ENCODE measurements at regions not wholly inside any gene's neighbourhood (a gene's known extent, or its start where the extent isn't known, plus 50 kb on each side); places are given as distances from the start of the nearest gene placed in this dataset.

- no peak overlapping the region for H3K4me3 ChIP-seq (ENCODE audit: insufficient read length, low read depth)
- no peaks in the 10 kb centered on the region for H3K27me3 ChIP-seq (ENCODE audit: insufficient read depth, insufficient read length)
- H3K36me3 ChIP-seq (ENCODE audit: insufficient read depth, insufficient read length, low read length) = no peaks in the 10 kb centered on the region
- peaks cover 2% of the 10 kb centered on the region for H3K4me1 ChIP-seq (ENCODE audit: insufficient read depth, insufficient read length)
- DNase-seq (ENCODE audit: low read depth, low spot score) = no peak
- no peaks in the 10 kb centered on the region for H3K9me3 ChIP-seq (ENCODE audit: insufficient read depth, low read length)
- no peak for TF ChIP-seq ZNF274 (IDR thresholded peaks at IDR 0.05; ENCODE audit: low read depth, low read length)
- TF ChIP-seq SUZ12 (IDR thresholded peaks at IDR 0.05; ENCODE audit: extremely low read depth, insufficient read depth, insufficient read length) = no peak
- no peak for TF ChIP-seq YY1 (IDR thresholded peaks at IDR 0.05; ENCODE audit: insufficient read depth, insufficient read length)
- H3K9ac ChIP-seq (ENCODE audit: insufficient read length, low read depth) = no peak overlapping the region
Measured at GRCh38 chr1:55696181-55696754, 481.1 kb upstream of the USP24 start.

DNA sequence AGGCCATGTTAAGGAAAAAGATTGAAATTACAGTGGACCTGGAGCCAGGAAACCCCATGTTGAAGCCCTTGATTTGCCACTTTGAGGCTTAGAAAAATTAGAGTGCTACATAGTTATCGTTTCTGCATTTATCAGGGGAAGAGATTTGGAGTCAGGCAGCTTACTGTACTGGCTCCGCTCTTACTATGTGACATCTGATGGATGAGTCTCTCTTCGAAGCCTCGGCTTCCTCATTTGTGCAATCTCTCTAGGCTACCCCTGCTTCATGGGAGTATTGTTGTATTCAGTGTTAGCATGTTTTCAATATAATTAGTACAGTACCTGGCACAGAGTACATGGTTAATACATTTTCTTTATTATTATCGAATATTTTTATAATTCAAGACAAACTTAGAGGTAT lies 480.4 kb upstream of the USP24 start:
- no peak for TF ChIP-seq YY1 (IDR thresholded peaks at IDR 0.05; ENCODE audit: insufficient read depth, insufficient read length)
- no peak overlapping the region for H3K9ac ChIP-seq (ENCODE audit: insufficient read length, low read depth)
- no peaks in the 10 kb centered on the region for H3K36me3 ChIP-seq (ENCODE audit: insufficient read depth, insufficient read length, low read length)
- DNase-seq (ENCODE audit: low read depth, low spot score) = no peak
- H3K4me1 ChIP-seq (ENCODE audit: insufficient read depth, insufficient read length) = peaks cover 2% of the 10 kb centered on the region
- no peaks in the 10 kb centered on the region for H3K9me3 ChIP-seq (ENCODE audit: insufficient read depth, low read length)
- H3K4me3 ChIP-seq (ENCODE audit: insufficient read length, low read depth) = no peak overlapping the region
- H3K27me3 ChIP-seq (ENCODE audit: insufficient read depth, insufficient read length) = no peaks in the 10 kb centered on the region

- H3K9ac ChIP-seq (ENCODE audit: insufficient read length, low read depth) = no peak overlapping the region
- no peak overlapping the region for H3K4me3 ChIP-seq (ENCODE audit: insufficient read length, low read depth)
- H3K27me3 ChIP-seq (ENCODE audit: insufficient read depth, insufficient read length) = no peaks in the 10 kb centered on the region
- H3K36me3 ChIP-seq (ENCODE audit: insufficient read depth, insufficient read length, low read length) = no peaks in the 10 kb centered on the region
- no peaks in the 10 kb centered on the region for H3K9me3 ChIP-seq (ENCODE audit: insufficient read depth, low read length)
- DNase-seq (ENCODE audit: low read depth, low spot score) = no peak
- TF ChIP-seq SUZ12 (IDR thresholded peaks at IDR 0.05; ENCODE audit: extremely low read depth, insufficient read depth, insufficient read length) = no peak
- TF ChIP-seq ZNF274 (IDR thresholded peaks at IDR 0.05; ENCODE audit: low read depth, low read length) = no peak
- no peak for TF ChIP-seq YY1 (IDR thresholded peaks at IDR 0.05; ENCODE audit: insufficient read depth, insufficient read length)
- peaks cover 2% of the 10 kb centered on the region for H3K4me1 ChIP-seq (ENCODE audit: insufficient read depth, insufficient read length)
Measured at GRCh38 chr1:55695151-55695550, 480.0 kb upstream of the USP24 start.

DNA sequence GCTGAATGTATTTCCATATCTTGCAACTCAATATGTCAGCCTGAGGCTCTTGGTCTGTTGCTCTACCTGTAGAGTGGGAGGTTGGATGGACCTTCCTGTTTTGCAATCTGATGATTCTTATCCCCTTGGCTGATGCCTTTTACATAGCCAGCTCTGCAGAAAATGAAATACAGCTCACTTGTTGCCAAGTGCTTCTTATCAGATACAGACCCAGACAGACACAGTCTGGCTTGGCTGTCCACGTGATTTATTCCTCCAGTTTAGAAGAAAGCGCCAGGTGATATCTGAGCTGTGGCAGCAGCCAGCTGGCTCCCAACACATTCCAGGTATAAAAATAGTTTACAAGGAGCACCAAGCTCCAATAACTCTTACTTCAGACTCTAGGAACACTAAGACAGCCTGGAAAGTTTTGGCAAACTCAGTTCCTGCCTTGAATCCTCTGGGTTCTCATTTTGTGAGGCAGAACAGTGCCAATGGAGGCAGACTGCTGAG lies 479.2 kb upstream of the USP24 start:
- Histone ChIP-seq H3K9me3 (ENCODE audit: insufficient read depth, low read length) (no peaks in the 10 kb centered on the region), H3K27me3 (ENCODE audit: insufficient read depth, insufficient read length) (no peaks in the 10 kb centered on the region), H3K36me3 (ENCODE audit: insufficient read depth, insufficient read length, low read length) (no peaks in the 10 kb centered on the region), H3K9ac (ENCODE audit: insufficient read length, low read depth) (no peak overlapping the region), H3K4me3 (ENCODE audit: insufficient read length, low read depth) (no peak overlapping the region), H3K4me1 (ENCODE audit: insufficient read depth, insufficient read length) (peaks cover 2% of the 10 kb centered on the region)
- DNase-seq (ENCODE audit: low read depth, low spot score) = no peak
- TF ChIP-seq SUZ12 (IDR thresholded peaks at IDR 0.05; ENCODE audit: extremely low read depth, insufficient read depth, insufficient read length) (no peak), ZNF274 (IDR thresholded peaks at IDR 0.05; ENCODE audit: low read depth, low read length) (no peak), YY1 (IDR thresholded peaks at IDR 0.05; ENCODE audit: insufficient read depth, insufficient read length) (no peak)

- no peaks in the 10 kb centered on the region for H3K36me3 ChIP-seq (ENCODE audit: insufficient read depth, insufficient read length, low read length)
- no peak overlapping the region for H3K4me3 ChIP-seq (ENCODE audit: insufficient read length, low read depth)
- H3K27me3 ChIP-seq (ENCODE audit: insufficient read depth, insufficient read length) = no peaks in the 10 kb centered on the region
- H3K9me3 ChIP-seq (ENCODE audit: insufficient read depth, low read length) = no peaks in the 10 kb centered on the region
- H3K4me1 ChIP-seq (ENCODE audit: insufficient read depth, insufficient read length) = peaks cover 2% of the 10 kb centered on the region
- no peak overlapping the region for H3K9ac ChIP-seq (ENCODE audit: insufficient read length, low read depth)
- DNase-seq (ENCODE audit: low read depth, low spot score) = no peak
- TF ChIP-seq ZNF274 (IDR thresholded peaks at IDR 0.05; ENCODE audit: low read depth, low read length) (no peak), SUZ12 (IDR thresholded peaks at IDR 0.05; ENCODE audit: extremely low read depth, insufficient read depth, insufficient read length) (no peak), YY1 (IDR thresholded peaks at IDR 0.05; ENCODE audit: insufficient read depth, insufficient read length) (no peak)
Measured at GRCh38 chr1:55692726-55693125, 477.6 kb upstream of the USP24 start.

DNA sequence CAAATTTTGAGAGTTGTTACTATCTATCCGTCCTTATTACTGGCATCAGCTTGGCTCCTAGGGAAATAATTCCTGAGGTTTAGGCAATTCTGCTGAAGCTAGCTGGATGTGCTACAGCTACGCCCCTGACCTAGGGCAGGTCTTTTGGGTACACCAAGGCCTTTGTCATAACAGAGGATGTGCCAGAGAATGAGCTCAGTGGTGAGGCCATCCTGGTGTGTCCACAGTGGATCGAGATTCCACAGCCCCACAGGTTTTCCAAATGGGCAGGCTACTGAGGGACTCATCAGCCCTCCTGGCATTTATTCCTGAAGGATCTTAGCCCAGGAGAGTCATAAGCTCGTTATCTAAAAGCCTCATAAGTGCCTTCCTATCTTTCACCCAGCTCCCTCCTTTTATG lies 475.2 kb upstream of the USP24 start:
- TF ChIP-seq ZNF274 (IDR thresholded peaks at IDR 0.05; ENCODE audit: low read depth, low read length) (no peak), YY1 (IDR thresholded peaks at IDR 0.05; ENCODE audit: insufficient read depth, insufficient read length) (no peak), SUZ12 (IDR thresholded peaks at IDR 0.05; ENCODE audit: extremely low read depth, insufficient read depth, insufficient read length) (no peak)
- DNase-seq (ENCODE audit: low read depth, low spot score) = no peak
- peaks cover 2% of the 10 kb centered on the region for H3K4me1 ChIP-seq (ENCODE audit: insufficient read depth, insufficient read length)

DNA sequence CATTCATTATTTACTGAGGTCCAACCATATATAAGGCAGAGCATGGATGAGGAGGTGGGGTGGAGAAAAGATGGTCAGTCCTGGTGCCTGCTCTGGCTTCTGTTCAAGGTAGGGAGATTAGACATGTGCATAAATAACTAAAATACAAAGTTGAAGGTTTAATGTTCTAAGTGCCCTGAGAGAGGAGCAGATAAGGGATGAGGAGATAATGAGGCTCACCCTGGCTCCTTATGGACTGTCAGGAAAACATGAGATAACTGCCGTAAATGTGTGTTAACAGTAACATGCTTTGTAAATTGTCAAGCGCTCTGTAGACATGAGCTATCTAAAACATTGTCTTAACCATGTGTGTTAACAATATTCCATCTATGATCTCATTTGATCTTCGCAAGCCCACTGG lies 474.6 kb upstream of the USP24 start:
- H3K9me3 ChIP-seq (ENCODE audit: insufficient read depth, low read length) = no peaks in the 10 kb centered on the region
- no peak for TF ChIP-seq SUZ12 (IDR thresholded peaks at IDR 0.05; ENCODE audit: extremely low read depth, insufficient read depth, insufficient read length)
- TF ChIP-seq ZNF274 (IDR thresholded peaks at IDR 0.05; ENCODE audit: low read depth, low read length) = no peak
- no peak for TF ChIP-seq YY1 (IDR thresholded peaks at IDR 0.05; ENCODE audit: insufficient read depth, insufficient read length)
- peaks cover 2% of the 10 kb centered on the region for H3K4me1 ChIP-seq (ENCODE audit: insufficient read depth, insufficient read length)
- no peak for DNase-seq (ENCODE audit: low read depth, low spot score)
- H3K36me3 ChIP-seq (ENCODE audit: insufficient read depth, insufficient read length, low read length) = no peaks in the 10 kb centered on the region
- no peak overlapping the region for H3K9ac ChIP-seq (ENCODE audit: insufficient read length, low read depth)
- no peaks in the 10 kb centered on the region for H3K27me3 ChIP-seq (ENCODE audit: insufficient read depth, insufficient read length)
- H3K4me3 ChIP-seq (ENCODE audit: insufficient read length, low read depth) = no peak overlapping the region

More for the DNA sequence above, 475.2 kb upstream of the USP24 start:
- Histone ChIP-seq H3K36me3 (ENCODE audit: insufficient read depth, insufficient read length, low read length) (no peaks in the 10 kb centered on the region), H3K4me3 (ENCODE audit: insufficient read length, low read depth) (no peak overlapping the region), H3K9ac (ENCODE audit: insufficient read length, low read depth) (no peak overlapping the region), H3K9me3 (ENCODE audit: insufficient read depth, low read length) (no peaks in the 10 kb centered on the region), H3K27me3 (ENCODE audit: insufficient read depth, insufficient read length) (no peaks in the 10 kb centered on the region)

Data from NT2/D1 (cell line).